AG20443 (cell line): ENCODE measurements at regions not wholly inside any gene's neighbourhood (a gene's known extent, or its start where the extent isn't known, plus 50 kb on each side); places are given as distances from the start of the nearest gene placed in this dataset.
"Not testable (repeated sequence)": the region's sequence is repeated elsewhere in the genome, so short reads cannot be mapped to it uniquely, and the experiment has no call there.

ENCODE experiments used
- DNase-seq: peaks from one replicate; pipeline ENCODE4 v3.0.0; 2012; ENCODE audit warnings: low spot score, mixed read lengths

GRCh38 chrX:69062493-69062892 is 102.8 kb downstream of the PJA1 start:
- no peak for DNase-seq

- DNase-seq, result peak; percentile 33
These were observed 104.4 kb downstream of the PJA1 start for GRCh38 chrX:69060631-69061408.

GRCh38 chrX:69055193-69055592 is 110.1 kb downstream of the PJA1 start:
- DNase-seq, result no peak

GRCh38 chrX:69054497-69054896 is 110.8 kb downstream of the PJA1 start:
- DNase-seq, result not testable (repeated sequence)

DNA sequence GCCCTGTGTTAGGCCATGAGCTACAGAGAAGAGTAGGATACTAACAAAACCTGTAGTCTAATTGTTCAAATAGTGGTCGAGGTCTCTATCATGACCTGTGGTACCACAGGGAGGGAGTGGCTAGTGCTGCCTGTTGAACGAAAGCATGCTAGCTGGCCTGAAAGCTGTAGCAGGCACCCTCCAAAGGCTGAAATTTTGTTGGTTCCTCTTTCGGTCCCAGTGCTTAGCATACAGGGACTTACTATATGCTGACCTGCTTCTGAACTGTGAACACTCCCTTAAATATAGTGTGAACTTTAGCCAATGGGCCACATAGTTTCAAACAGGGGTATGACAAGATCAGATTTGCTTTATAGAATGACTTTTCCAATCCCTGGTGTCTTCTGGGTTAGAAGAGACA is 113.4 kb downstream of the PJA1 start:
- DNase-seq, result no peak

DNA sequence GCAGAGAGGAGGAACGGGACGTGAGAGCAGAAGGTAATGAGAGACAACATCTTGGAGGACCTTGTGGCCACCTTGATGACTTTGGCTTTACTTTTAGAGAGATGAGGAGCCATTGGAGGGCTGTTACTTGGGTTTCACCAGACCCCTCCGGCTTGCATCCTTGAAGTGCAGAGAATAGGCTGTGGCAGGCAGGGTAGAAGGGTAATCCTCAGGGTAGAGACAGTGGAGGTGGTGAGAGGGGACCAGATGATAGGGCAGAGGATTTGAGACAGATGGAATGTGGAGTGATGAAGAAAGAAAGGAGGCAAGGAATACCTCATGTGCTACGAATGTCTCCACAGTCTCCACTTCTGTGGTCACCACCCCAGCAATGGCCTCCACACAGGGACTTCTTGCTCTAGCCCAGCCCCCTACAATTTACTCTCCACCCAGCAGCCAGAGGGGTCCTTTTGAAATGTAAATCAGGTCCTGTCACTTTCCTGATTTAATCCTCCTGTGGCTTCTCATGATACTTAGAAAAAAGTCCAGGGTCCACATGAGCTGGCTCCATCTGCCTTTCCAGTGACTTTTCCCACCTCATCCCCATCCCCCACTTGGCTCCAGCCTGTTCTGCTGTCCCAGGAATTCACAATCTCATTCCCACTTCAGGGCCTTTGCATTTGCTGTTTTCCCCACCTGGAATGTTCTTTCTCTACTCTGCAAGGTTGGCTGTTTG is 115.0 kb downstream of the PJA1 start:
- no peak for DNase-seq

GRCh38 chrX:69046996-69047490 is 118.2 kb downstream of the PJA1 start:
- DNase-seq, result no peak

DNA sequence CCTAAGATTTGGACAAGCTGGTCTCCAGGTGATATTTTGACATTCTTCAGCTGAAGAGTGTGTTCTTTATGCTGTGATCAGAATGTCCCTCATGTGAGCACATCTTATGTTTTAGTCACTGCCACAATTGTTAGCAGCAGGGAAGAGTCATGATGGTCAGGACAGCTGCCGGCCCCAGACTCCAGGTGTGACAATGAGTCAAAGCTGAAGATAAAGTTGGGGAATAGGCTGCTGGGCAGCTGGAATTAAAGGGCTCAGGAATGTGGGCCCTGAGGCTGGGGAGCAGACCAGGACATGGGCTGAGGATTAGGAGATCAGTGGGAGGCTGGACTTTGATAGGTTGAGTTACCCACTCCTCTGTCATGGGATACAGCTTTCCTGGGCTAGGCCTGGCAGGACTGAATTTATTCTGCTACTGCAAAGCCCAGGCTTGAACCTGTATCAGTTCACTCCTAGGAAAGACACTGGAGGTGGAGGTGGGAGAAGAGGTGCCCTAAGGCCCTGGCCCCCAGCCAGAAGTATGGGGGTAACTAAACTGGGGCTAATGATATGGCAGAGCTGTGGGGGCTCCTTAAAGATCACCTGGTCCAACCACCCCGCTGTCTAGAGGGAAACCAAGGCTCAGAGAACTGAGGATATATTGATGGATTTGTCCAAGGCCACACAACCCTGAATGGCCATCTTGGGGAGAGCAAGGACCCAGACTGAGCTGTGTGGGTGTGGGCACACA is 119.5 kb downstream of the PJA1 start:
- no peak for DNase-seq

- no peak for DNase-seq
These were observed 126.4 kb downstream of the PJA1 start for GRCh38 chrX:69038816-69039215.

- no peak for DNase-seq
These were observed 127.1 kb downstream of the PJA1 start for GRCh38 chrX:69038188-69038587.

DNA sequence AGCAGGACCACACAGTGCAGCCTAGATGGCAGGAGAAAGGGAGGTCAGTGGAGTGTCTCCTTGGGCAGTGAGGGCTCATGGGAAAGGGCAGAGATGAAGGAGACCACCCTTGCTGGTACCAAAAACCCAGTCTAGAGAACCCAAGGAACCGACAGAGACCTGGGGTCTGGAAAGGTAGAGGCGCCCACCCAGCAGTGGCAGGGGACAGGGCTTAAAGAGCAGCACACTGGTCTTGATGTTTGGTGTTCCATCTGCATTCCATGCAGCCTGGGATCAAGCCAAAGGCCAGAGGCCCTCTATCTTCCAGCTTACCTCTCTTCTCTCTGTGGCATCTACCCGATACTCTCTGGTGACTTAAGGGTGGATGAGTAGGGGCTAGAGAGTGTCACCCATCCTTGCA is 127.5 kb downstream of the PJA1 start:
- no peak for DNase-seq

- DNase-seq, result no peak
These were observed 128.3 kb downstream of the PJA1 start for GRCh38 chrX:69036674-69037573.

DNA sequence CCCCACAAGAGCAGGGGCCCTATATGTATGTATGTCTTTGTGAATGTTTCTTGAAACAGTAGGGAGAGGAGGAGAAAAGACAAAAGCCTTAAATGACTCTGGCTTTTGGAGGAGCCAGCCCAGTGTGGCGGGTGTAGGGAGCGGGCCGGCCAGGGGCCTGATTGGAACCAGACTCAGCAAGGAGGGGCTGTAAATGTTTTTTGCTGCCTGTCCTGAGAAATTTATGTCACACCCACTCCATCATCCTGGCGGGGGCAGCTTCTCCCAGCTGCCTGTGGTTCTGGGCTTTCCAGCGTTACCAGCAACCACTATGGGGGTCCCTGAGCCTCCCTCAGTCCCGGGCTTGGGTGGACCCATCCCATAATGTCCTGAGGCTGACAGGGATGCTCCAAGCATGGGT is 130.8 kb downstream of the PJA1 start:
- DNase-seq, result no peak

- DNase-seq, result no peak
These were observed 131.3 kb downstream of the PJA1 start for GRCh38 chrX:69033936-69034335.

DNA sequence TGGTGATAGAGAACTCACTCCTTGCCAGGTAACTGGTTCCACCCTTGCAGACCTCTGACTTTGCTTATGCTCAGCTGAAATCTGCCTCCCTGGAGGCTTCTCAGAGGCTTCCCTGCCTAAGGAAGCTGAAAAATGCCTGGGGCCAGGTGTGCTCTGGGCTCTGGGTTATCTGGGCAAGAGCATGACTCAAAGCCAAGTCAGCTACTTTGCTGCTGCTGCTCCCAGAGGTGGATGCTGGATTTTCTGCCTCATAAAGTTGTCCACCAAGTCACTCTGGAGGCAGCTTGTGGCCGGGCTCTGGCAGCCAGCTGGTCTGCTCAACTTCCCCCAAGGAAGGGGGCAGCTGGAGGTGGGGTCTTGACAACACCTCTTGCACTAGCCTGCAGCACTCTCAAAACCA is 132.7 kb downstream of the PJA1 start:
- DNase-seq, result no peak

DNA sequence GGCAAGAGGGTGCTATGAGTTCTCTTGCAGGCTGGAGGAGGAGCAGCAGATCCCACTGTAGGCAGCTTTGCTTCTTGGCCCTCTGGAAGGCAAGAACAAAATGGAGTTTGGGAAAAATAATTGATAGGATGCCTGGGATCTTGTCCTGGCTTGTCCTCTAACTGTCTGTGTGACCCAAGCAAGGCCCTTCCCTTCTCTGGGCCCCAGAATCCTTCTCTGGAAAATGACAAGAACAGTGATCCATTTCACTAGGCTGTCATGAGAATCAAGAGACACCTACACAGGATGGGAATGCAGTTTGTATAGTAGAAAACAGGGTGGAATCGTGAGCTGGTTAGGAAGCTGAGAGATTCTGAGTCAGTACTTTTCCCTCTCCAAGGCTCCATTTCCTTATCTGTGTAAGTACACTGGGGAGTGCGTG is 133.3 kb downstream of the PJA1 start:
- DNase-seq, result no peak

GRCh38 chrX:69031181-69031580 is 134.1 kb downstream of the PJA1 start:
- no peak for DNase-seq

GRCh38 chrX:69029771-69030170 is 135.5 kb downstream of the PJA1 start:
- DNase-seq, result no peak

DNA sequence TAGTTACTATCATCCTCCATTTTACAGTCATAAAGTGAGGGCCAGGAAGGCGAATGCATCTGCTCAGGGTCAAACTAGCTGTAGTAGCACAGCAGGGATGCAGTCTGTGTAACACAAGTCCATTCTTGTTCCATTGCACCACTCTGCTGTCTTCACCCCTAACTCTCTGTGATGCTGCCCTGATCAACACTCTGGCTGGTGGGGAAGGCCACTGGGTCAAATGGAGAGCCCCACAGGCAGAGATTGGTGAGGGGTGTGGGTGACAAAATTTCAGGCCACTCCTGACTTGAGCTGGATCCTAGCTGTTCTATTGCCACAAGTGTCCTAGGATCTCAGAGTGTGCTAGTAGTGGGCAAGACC is 136.5 kb downstream of the PJA1 start:
- DNase-seq, result peak; percentile 0

GRCh38 chrX:69028006-69028760 is 137.1 kb downstream of the PJA1 start:
- peak; percentile 0 for DNase-seq
